ENCODE measurements at regions not wholly inside any gene's neighbourhood (a gene's known extent, or its start where the extent isn't known, plus 50 kb on each side); places are given as distances from the start of the nearest gene placed in this dataset.

DNA sequence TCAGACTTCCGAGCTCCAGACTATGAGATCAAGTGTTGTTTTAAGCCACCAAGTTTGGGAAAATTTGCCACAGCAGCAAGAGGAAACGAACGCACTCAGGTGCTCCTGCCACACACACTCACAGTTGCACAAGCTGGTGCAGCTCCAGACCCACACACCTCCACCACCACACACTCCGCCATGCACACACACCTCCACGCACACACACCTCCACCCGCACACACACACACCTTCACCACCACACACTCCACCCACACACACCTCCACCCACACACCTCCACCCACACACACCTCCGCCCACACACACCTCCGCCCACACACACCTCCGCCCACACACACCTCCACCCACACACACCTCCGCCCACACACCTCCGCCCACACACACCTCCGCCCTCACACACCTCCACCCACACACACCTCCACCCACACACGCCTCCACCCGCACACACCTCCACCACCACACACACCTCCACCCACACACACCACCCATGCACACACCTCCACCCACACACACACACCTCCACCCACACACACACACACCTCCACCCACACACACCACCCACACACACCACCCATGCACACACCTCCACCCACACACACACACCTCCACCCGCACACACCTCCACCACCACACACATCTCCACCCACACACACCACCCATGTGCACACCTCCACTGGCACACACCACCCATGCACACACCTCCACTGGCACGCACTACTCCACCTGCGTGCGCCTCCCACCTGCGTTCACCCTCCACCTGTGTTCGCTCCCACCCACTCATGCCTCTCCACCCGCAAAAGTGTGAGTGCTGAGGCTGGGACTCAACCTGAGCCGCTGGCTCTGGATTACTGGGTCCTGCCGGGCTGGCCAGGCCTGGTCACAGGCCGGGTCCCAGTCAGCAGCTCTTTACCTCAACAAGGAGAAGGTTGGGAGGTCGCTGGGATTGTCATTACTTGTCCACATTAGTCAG, 175.6 kb downstream of the BMP7 start:
- no TSS peak for BruUV-seq (replicated peaks)
- no peak overlapping the region for H3K27ac ChIP-seq (ENCODE audit: low read depth, low read length, poor library complexity, severe bottlenecking)

DNA sequence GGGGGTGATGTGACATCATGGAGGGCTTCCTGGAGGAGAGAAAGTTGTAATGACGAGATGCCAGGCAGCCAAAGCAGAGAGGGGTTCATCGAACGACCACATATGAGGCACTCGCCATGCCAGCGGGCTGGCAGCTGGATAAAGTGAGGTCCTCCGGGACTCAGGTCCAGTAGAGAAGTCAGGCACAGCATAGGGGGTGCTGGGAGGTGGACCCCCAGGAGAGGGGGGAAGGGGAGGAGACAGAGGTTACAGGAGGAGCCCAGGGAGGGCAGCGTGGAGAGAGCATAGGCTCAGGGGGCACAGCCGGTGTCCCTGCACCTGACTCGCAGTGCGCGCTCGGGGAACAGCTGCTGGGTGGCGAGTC, 174.7 kb downstream of the BMP7 start:
- Histone ChIP-seq H3K27ac (ENCODE audit: low read depth, low read length, poor library complexity, severe bottlenecking) (no peak overlapping the region), H3K4me3 (ENCODE audit: low read depth, low read length, poor library complexity, severe bottlenecking) (no peak overlapping the region), H3K27me3 (replicated peaks; ENCODE audit: insufficient read depth, low read depth, low read length, poor library complexity) (peaks cover 23% of the 10 kb centered on the region), H3K4me1 (ENCODE audit: insufficient read depth, low read length, poor library complexity, severe bottlenecking) (no peaks in the 10 kb centered on the region), H3K9me3 (ENCODE audit: low read depth, low read length, poor library complexity, severe bottlenecking) (no peaks in the 10 kb centered on the region), H3K36me3 (ENCODE audit: insufficient read depth, low read length, poor library complexity, severe bottlenecking) (no peaks in the 10 kb centered on the region)
- intact Hi-C loops (cut with micrococcal nuclease; ENCODE audit: unreplicated experiment): loop anchor here (5.0 kb wide), 1 partner anchor 406 kb away; no protein-coding TSS in a partner anchor
- TF ChIP-seq, protein P1, sequence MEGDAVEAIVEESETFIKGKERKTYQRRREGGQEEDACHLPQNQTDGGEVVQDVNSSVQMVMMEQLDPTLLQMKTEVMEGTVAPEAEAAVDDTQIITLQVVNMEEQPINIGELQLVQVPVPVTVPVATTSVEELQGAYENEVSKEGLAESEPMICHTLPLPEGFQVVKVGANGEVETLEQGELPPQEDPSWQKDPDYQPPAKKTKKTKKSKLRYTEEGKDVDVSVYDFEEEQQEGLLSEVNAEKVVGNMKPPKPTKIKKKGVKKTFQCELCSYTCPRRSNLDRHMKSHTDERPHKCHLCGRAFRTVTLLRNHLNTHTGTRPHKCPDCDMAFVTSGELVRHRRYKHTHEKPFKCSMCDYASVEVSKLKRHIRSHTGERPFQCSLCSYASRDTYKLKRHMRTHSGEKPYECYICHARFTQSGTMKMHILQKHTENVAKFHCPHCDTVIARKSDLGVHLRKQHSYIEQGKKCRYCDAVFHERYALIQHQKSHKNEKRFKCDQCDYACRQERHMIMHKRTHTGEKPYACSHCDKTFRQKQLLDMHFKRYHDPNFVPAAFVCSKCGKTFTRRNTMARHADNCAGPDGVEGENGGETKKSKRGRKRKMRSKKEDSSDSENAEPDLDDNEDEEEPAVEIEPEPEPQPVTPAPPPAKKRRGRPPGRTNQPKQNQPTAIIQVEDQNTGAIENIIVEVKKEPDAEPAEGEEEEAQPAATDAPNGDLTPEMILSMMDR (conservative IDR thresholded peaks at IDR 0.05; ENCODE audit: low read depth, low read length): no peak
- no peak for TF ChIP-seq EZH2 (IDR thresholded peaks at IDR 0.05; ENCODE audit: borderline replicate concordance, low read depth, low read length, poor library complexity, severe bottlenecking)
- ChIA-PET CTCF (interaction anchor here (0.6 kb wide), 1 partner anchor 450 kb away, joined by 4 read pairs; no protein-coding TSS in a partner anchor), POLR2A (ENCODE audit: low non-redundant PET) (no interaction called here)
- BruUV-seq (replicated peaks): no TSS peak
- no peak for DNase-seq (ENCODE audit: low spot score)

More for the DNA sequence above, 175.6 kb downstream of the BMP7 start:
- ChIA-PET POLR2A (ENCODE audit: low non-redundant PET) (no interaction called here), CTCF (interaction anchor here (1.6 kb wide), 1 partner anchor 256 kb away, joined by 10 read pairs; no protein-coding TSS in a partner anchor)
- H3K9me3 ChIP-seq (ENCODE audit: low read depth, low read length, poor library complexity, severe bottlenecking): no peaks in the 10 kb centered on the region
- no peaks in the 10 kb centered on the region for H3K36me3 ChIP-seq (ENCODE audit: insufficient read depth, low read length, poor library complexity, severe bottlenecking)
- H3K4me1 ChIP-seq (ENCODE audit: insufficient read depth, low read length, poor library complexity, severe bottlenecking): no peaks in the 10 kb centered on the region
- intact Hi-C loops (cut with micrococcal nuclease; ENCODE audit: unreplicated experiment): loop anchor here (5.0 kb wide), 1 partner anchor 406 kb away; no protein-coding TSS in a partner anchor
- TF ChIP-seq, protein P1 (conservative IDR thresholded peaks at IDR 0.05; ENCODE audit: low read depth, low read length): no peak
- no peak for TF ChIP-seq EZH2 (IDR thresholded peaks at IDR 0.05; ENCODE audit: borderline replicate concordance, low read depth, low read length, poor library complexity, severe bottlenecking)
- H3K27me3 ChIP-seq (replicated peaks; ENCODE audit: insufficient read depth, low read depth, low read length, poor library complexity): peaks cover 19% of the 10 kb centered on the region
- no peak overlapping the region for H3K4me3 ChIP-seq (ENCODE audit: low read depth, low read length, poor library complexity, severe bottlenecking)
- DNase-seq (ENCODE audit: low spot score): no peak

DNA sequence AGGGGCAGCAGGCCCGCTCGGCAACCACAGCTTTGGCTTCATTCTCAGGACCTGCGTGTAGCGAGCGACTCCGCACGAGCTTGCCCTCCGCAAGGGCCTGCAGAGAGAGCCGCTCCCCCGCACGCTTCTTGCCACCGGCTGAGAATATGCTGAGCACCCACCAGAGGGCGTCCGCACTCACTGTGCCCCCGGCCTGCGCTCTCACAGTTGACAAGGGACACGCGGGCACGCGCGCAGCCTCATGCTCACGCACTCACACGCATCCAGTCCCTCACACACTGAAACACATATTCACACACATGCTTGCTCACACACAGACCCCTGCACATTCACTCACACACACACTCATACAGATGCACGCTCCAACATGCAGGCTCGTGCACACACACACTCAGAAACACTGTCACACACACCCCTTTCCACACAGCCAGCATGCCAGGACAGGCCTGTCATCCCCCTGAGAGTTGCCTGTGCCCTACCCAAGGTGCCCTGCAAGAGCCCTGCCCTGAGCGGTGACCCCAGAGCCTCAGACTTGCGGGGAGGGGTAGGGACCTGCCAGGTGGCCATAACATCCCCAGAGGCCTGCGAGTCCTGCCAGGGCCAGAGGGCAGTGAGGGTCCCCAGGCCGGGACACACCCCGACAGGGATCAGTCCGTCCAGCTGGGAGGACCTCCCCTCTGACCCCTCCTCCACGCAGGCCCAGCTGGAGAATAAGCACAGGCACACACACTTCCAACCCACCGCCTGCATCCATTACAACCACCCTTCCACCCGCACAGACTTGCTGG, 174.1 kb downstream of the BMP7 start:
- ChIA-PET POLR2A (ENCODE audit: low non-redundant PET) (no interaction called here), CTCF (interaction anchor here (0.6 kb wide), 1 partner anchor 451 kb away, joined by 4 read pairs; no protein-coding TSS in a partner anchor)
- BruUV-seq (replicated peaks): no TSS peak
- Histone ChIP-seq H3K36me3 (ENCODE audit: insufficient read depth, low read length, poor library complexity, severe bottlenecking) (no peaks in the 10 kb centered on the region), H3K27me3 (replicated peaks; ENCODE audit: insufficient read depth, low read depth, low read length, poor library complexity) (peaks cover 25% of the 10 kb centered on the region), H3K9me3 (ENCODE audit: low read depth, low read length, poor library complexity, severe bottlenecking) (no peaks in the 10 kb centered on the region), H3K27ac (ENCODE audit: low read depth, low read length, poor library complexity, severe bottlenecking) (no peak overlapping the region), H3K4me1 (ENCODE audit: insufficient read depth, low read length, poor library complexity, severe bottlenecking) (no peaks in the 10 kb centered on the region), H3K4me3 (ENCODE audit: low read depth, low read length, poor library complexity, severe bottlenecking) (no peak overlapping the region)
- TF ChIP-seq EZH2 (IDR thresholded peaks at IDR 0.05; ENCODE audit: borderline replicate concordance, low read depth, low read length, poor library complexity, severe bottlenecking): no peak
- TF ChIP-seq, protein P1 (conservative IDR thresholded peaks at IDR 0.05; ENCODE audit: low read depth, low read length): peak; percentile 87
- peak; percentile 75 for DNase-seq (ENCODE audit: low spot score)
- intact Hi-C loops (cut with micrococcal nuclease; ENCODE audit: unreplicated experiment): loop anchor here (5.0 kb wide), 1 partner anchor 405 kb away; no protein-coding TSS in a partner anchor
